GM21825 (cell line): ENCODE measurements at regions not wholly inside any gene's neighbourhood (a gene's known extent, or its start where the extent isn't known, plus 50 kb on each side); places are given as distances from the start of the nearest gene placed in this dataset.
"Not testable (repeated sequence)": the region's sequence is repeated elsewhere in the genome, so short reads cannot be mapped to it uniquely, and the experiment has no call there.

Source experiments
- ATAC-seq: cut with Tn5 transposase; IDR thresholded peaks from one replicate; pipeline ENCODE4 v1.9.1; 2021; ENCODE audit warnings: mild to moderate bottlenecking, moderate library complexity; ENCODE audit not compliant: unreplicated experiment

GRCh38 chr18:104264-104663 is 54.1 kb upstream of the USP14 start:
- ATAC-seq, result not testable (repeated sequence)

- not testable (repeated sequence) for ATAC-seq
Observed at GRCh38 chr18:105161-106053, 53.0 kb upstream of the USP14 start.

GRCh38 chr18:106054-106851 is 52.1 kb upstream of the USP14 start:
- ATAC-seq, result not testable (repeated sequence)

- ATAC-seq, result not testable (repeated sequence)
Observed at GRCh38 chr18:106868-107384, 51.4 kb upstream of the USP14 start.

GRCh38 chr18:107464-107863 is 50.9 kb upstream of the USP14 start:
- ATAC-seq, result not testable (repeated sequence)

GRCh38 chr18:107947-108664 is 50.3 kb upstream of the USP14 start:
- ATAC-seq, result peak; percentile 55
